GM20000 (cell line): ENCODE measurements at regions not wholly inside any gene's neighbourhood (a gene's known extent, or its start where the extent isn't known, plus 50 kb on each side); places are given as distances from the start of the nearest gene placed in this dataset.

Source experiments
- DNase-seq: peaks from one replicate; pipeline ENCODE4 v3.0.0; 2012; ENCODE audit warnings: low spot score
- CTCF ChIP-seq: IDR thresholded peaks from 2 replicates; pipeline ENCODE4 v1.5.1; 2012; ENCODE audit warnings: mild to moderate bottlenecking, control low read depth; ENCODE audit errors: extremely low read depth, missing control alignments

DNA sequence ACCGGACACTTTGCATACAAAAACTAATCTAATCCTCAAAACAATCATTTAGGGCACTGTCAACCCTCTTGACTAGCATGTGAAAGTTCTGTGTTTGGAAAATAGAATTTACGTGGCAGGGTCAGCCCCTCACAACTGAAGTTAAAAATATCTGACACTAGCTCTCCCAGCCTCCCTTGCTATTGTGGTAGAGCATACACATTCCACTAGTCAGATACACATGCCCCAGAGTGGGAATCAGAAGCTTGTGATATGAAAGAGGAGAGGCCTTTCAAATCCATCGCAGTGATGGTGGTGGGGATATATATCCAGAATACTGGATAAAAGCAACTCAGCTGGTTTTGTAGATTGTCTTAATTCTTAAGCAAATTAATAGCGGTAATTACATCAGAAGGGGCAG is 205.7 kb upstream of the IL15 start:
- DNase-seq = no peak
- TF ChIP-seq CTCF = no peak

- no peak for DNase-seq
- no peak for TF ChIP-seq CTCF
Measured at GRCh38 chr4:141432000-141432712, 204.2 kb upstream of the IL15 start.

DNA sequence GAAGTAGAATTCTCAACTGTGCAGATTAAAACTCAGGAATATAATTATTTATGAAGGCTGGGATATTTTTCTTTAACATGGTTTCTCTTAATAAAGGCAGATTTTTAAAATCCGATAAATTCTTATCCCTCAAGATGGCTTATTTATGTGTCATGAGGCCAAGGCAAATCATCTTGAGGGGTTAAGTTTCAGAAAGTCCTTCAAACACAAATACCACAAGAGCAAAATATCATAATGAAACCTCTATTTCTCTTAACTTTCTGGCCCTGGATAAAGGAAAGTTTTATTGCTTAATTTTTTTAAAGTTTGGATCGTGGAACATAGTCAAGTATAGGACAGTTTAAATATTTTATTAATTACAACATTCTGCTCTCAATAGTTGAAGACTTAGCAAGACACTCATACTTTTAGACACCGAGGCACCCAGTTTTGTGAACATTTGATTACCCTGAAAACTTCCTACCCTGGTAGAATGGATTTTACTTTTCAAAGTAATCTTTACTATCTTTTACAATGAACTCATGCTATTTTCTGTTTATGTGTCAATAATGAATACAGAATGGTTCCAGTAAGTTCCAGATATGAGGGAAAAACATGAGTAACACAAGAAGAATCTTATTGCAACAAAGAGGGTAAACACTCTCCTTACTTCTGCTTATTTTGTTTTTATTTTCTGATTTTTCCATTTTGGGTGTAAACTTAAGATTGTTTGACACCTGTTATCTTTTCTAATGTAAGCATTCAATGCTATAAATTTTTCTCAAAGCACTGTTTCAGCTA is 200.7 kb upstream of the IL15 start:
- no peak for DNase-seq
- no peak for TF ChIP-seq CTCF

DNA sequence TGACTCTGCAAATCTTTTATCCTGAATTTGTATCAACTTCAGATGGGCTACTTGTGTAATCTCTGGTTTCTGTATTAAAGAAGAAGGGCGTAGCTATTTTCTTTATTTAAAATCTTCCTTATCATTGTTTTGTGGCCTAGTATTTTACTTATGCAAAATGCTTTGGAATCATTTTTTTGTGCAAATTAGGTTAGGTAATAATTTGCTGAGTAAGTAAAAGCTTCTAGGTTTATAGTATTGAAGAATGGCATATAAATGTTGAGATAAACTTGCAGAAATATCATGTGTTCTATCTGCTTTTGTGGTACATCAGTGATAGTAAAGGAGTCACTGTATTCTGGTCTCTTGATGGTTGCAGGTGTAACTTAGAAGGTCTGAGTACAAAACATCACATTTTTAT is 197.2 kb upstream of the IL15 start:
- TF ChIP-seq CTCF = no peak
- DNase-seq = no peak

- no peak for DNase-seq
- no peak for TF ChIP-seq CTCF
Measured at GRCh38 chr4:141447761-141448160, 188.6 kb upstream of the IL15 start.

DNA sequence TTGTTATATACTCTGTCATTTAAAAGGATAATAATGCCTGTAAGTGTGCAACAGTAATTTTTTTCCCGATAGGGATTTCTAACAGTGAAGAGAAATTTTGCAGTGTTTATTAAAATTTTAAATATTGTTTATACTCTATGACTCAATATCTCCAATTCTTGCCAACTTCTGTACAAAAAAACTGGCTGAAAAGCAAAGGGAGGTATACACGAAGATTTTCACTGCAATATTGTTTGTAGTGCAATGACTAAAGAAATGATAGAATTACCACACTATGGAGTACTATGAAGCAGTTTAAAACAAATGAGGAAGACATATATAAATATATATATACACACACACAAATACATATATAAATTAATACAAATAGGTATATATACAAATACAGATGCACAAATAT is 187.9 kb upstream of the IL15 start:
- no peak for TF ChIP-seq CTCF
- DNase-seq = no peak

DNA sequence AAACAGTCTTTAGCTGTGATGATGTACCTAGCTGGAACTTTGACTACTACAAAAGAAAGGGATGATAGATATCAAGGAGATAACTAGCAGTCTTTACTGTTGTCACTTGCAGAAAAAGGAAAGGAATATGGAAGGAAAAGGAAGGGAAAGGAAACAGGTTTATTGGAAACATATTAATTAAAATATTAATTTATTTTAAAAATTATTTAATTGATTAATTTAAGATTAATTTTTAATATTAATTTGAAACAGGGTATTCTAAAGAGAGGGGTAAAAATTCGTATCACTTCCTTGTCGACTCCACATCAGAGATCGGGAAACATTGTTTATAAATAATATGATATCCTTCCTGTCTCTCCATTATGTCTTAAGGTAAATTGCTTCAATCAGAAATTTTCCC is 186.5 kb upstream of the IL15 start:
- DNase-seq = no peak
- no peak for TF ChIP-seq CTCF
